Calu3 (cell line): ENCODE measurements at regions not wholly inside any gene's neighbourhood (a gene's known extent, or its start where the extent isn't known, plus 50 kb on each side); places are given as distances from the start of the nearest gene placed in this dataset.
"Not testable (repeated sequence)": the region's sequence is repeated elsewhere in the genome, so short reads cannot be mapped to it uniquely, and the experiment has no call there.

Experiments used
- BruUV-seq: library from RNA; stranded (reverse); fragments of 400-500 nt; replicated peaks from 2 replicates; lab custom pipeline; 2021; lab: Mats Ljungman, UMichigan
- CTCF ChIA-PET: fragments of 300-600 bp; sonication (Branson Sonifier 250); formaldehyde crosslinking; loops from one replicate; lab custom pipeline; 2022; ENCODE audit warnings: antibody characterized with exemption; lab: Charles Lee
- DNase-seq: peaks from one replicate; pipeline ENCODE4 v3.0.0; 2022
- H3K27ac Mint-ChIP-seq: one replicate; pipeline ENCODE4 v1.8.0; 2022; ENCODE audit warnings: mixed read lengths; ENCODE audit not compliant: unreplicated experiment
- H3K27me3 Mint-ChIP-seq: one replicate; pipeline ENCODE4 v1.8.0; 2022; ENCODE audit warnings: mixed read lengths; ENCODE audit not compliant: unreplicated experiment
- H3K36me3 Mint-ChIP-seq: one replicate; pipeline ENCODE4 v1.8.0; 2022; ENCODE audit warnings: mild to moderate bottlenecking, moderate library complexity, mixed read lengths; ENCODE audit not compliant: insufficient read depth, unreplicated experiment
- H3K4me1 Mint-ChIP-seq: one replicate; pipeline ENCODE4 v1.8.0; 2022; ENCODE audit warnings: mild to moderate bottlenecking, low read depth, mixed read lengths; ENCODE audit not compliant: unreplicated experiment
- H3K4me3 Mint-ChIP-seq: one replicate; pipeline ENCODE4 v1.8.0; 2022; ENCODE audit warnings: mild to moderate bottlenecking, low read depth, moderate library complexity, mixed read lengths; ENCODE audit not compliant: unreplicated experiment
- H3K9me3 Mint-ChIP-seq: one replicate; pipeline ENCODE4 v1.8.0; 2022; ENCODE audit warnings: low read depth, mixed read lengths; ENCODE audit not compliant: unreplicated experiment
- intact Hi-C: fragments of 100-400 bp; cut with micrococcal nuclease; formaldehyde crosslinking; loops from one replicate; pipeline ENCODE4 v1.10.0; 2022; ENCODE audit not compliant: unreplicated experiment
- TF ChIP-seq, protein P1 (sequence below): fragments of 200-600 bp; IDR thresholded peaks from one replicate; pipeline ENCODE4 v1.8.0; 2022; ENCODE audit warnings: antibody characterized with exemption; ENCODE audit not compliant: unreplicated experiment

DNA sequence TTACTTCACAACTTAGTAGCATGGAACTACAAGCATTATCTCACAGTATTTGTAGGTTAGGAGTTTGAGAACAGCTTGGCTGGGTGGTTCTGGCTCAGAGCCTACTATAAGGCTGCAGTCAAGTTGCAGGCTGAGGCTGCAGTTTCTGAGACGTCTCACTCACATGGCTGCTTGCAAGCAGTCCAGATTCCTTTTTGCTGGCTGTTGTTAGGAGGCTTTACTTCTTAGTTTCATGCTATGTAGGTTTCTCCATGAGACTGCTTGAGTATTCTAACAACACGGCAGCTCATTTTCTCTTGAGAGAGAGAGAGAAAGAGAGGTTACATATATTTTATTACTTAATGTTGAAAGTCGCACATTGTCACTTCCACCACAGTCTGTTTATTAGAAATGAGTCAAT, 1073.9 kb downstream of the NXPH1 start:
- Mint-ChIP-seq H3K4me1 (no peaks in the 10 kb centered on the region), H3K36me3 (no peaks in the 10 kb centered on the region), H3K27ac (no peak overlapping the region), H3K27me3 (no peaks in the 10 kb centered on the region), H3K4me3 (no peak overlapping the region), H3K9me3 (no peaks in the 10 kb centered on the region)
- BruUV-seq = no TSS peak
- TF ChIP-seq, protein P1, sequence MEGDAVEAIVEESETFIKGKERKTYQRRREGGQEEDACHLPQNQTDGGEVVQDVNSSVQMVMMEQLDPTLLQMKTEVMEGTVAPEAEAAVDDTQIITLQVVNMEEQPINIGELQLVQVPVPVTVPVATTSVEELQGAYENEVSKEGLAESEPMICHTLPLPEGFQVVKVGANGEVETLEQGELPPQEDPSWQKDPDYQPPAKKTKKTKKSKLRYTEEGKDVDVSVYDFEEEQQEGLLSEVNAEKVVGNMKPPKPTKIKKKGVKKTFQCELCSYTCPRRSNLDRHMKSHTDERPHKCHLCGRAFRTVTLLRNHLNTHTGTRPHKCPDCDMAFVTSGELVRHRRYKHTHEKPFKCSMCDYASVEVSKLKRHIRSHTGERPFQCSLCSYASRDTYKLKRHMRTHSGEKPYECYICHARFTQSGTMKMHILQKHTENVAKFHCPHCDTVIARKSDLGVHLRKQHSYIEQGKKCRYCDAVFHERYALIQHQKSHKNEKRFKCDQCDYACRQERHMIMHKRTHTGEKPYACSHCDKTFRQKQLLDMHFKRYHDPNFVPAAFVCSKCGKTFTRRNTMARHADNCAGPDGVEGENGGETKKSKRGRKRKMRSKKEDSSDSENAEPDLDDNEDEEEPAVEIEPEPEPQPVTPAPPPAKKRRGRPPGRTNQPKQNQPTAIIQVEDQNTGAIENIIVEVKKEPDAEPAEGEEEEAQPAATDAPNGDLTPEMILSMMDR = no peak
- intact Hi-C loops = no loop called here
- CTCF ChIA-PET = no interaction called here
- no peak for DNase-seq

DNA sequence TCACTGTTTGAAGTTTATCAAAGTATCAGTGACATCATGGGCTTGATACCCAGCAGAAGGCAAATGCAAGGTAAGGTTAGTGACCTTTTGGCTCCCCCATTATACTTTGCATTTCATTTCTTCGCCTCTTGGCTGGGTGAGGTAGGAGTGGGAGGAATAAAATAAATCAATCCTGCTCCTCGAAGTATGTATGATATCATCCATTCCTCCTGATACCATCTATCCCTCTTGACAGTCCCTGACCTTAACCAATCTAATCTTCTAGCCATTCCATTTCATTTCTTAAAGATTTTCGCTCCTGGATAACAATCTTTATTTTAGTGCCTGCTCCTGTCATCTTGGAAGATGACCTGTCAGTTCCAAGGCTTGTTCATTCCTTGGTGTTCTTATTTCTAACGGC, 1083.3 kb downstream of the NXPH1 start:
- H3K4me3 Mint-ChIP-seq = no peak overlapping the region

DNA sequence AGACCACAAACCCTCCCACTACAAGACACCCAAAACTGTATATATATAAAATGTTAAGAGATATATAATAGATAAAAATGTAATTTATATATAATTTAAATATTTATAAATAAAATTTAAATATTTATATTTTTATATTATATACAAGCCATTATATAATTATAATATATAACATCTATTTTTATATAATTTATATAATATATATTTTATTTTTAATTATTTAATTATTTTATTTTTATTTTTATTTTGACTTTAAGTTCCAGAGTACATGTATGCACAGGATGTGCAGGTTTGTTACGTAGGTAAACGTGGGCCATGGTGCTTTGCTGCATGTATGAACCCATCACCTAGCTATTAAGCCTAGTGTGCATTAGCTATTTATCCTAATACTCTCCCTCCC, 1090.2 kb downstream of the NXPH1 start:
- DNase-seq = no peak
- Mint-ChIP-seq H3K4me1 (no peaks in the 10 kb centered on the region), H3K36me3 (no peaks in the 10 kb centered on the region), H3K4me3 (no peak overlapping the region), H3K27ac (no peak overlapping the region), H3K9me3 (no peaks in the 10 kb centered on the region), H3K27me3 (no peaks in the 10 kb centered on the region)
- intact Hi-C loops = no loop called here
- CTCF ChIA-PET = interaction anchor here (0.7 kb wide), 1 partner anchor 1104 kb away, joined by 3 read pairs; no protein-coding TSS in a partner anchor
- TF ChIP-seq, protein P1 = no peak
- BruUV-seq = no TSS peak

More for the DNA sequence above, 1083.3 kb downstream of the NXPH1 start:
- Mint-ChIP-seq H3K27ac (no peak overlapping the region), H3K9me3 (no peaks in the 10 kb centered on the region), H3K27me3 (no peaks in the 10 kb centered on the region), H3K36me3 (no peaks in the 10 kb centered on the region), H3K4me1 (peaks cover 7% of the 10 kb centered on the region)
- intact Hi-C loops = no loop called here
- no TSS peak for BruUV-seq
- CTCF ChIA-PET = no interaction called here
- TF ChIP-seq, protein P1 = no peak
- no peak for DNase-seq

DNA sequence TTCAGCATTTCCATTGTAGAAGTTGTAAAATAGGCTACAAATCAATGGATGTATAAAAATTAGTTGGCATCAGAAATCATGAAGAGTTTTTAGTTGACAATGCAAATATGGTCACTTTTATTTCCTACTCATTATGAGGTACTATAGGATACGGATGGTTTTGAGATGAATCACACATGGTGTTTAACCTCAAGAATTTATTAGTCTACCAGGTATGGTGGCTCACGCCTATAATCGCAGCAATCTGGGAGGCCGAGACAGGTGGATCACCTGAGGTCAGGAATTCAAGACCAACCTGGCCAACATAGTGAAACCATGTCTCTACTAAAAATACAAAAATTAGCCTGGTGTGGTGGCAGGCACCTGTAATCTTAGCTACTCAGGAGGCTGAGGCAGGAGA, 1119.0 kb downstream of the NXPH1 start:
- CTCF ChIA-PET, intact Hi-C loops, H3K9me3 Mint-ChIP-seq, DNase-seq, H3K27ac Mint-ChIP-seq, H3K27me3 Mint-ChIP-seq, H3K4me1 Mint-ChIP-seq, H3K4me3 Mint-ChIP-seq, H3K36me3 Mint-ChIP-seq, BruUV-seq: not testable (repeated sequence)

DNA sequence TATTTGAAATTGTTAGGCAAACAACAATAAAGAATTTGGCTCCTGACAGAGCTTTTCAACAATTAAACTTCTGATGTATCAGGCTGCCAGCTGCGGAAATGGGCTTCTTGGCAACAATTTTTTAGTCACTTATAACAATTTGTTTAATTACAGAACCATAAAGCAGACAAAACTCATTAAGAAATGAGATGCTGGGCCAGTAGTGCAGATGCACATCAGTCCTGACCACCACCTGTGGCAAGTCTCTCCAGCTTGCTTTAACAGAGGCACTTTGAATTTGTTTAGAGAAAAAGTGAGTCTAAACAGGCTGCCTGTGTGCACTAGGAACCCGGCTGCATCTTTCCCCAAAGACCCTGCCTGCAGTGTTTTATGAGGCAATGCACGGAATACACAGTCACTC, 1124.4 kb downstream of the NXPH1 start:
- H3K36me3 Mint-ChIP-seq = no peaks in the 10 kb centered on the region

More for the DNA sequence above, 1124.4 kb downstream of the NXPH1 start:
- intact Hi-C loops = no loop called here
- Mint-ChIP-seq H3K4me1 (no peaks in the 10 kb centered on the region), H3K27me3 (no peaks in the 10 kb centered on the region), H3K9me3 (peaks cover 2% of the 10 kb centered on the region), H3K27ac (no peak overlapping the region), H3K4me3 (no peak overlapping the region)
- TF ChIP-seq, protein P1 = no peak
- no peak for DNase-seq
- BruUV-seq = no TSS peak
- CTCF ChIA-PET = interaction anchor here (0.5 kb wide), 1 partner anchor 571 kb away, joined by 3 read pairs; no protein-coding TSS in a partner anchor
